ENCODE measurements at regions not wholly inside any gene's neighbourhood (a gene's known extent, or its start where the extent isn't known, plus 50 kb on each side); places are given as distances from the start of the nearest gene placed in this dataset.

DNA sequence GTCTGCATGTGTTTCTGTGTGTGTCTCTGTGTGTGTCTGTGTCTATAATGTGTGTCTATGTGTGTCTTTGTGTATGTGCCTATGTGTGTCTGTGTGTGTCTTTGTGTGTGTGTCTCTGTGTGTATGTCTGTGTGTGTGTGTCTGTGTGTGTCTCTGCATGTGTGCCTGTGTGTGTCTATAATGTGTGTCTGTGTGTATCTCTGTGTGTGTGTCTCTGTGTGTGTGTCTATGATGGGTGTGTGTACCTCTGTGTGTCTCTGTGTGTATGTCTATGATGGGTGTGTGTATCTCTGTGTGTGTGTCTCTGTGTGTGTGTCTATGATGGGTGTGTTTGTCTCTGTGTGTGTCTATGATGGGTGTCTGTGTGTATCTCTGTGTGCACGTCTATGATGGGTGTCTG is 126.2 kb upstream of the GPC1 start:
- TF ChIP-seq EZH2phosphoT487 (IDR thresholded peaks at IDR 0.05; ENCODE audit: insufficient read depth, low read depth) (no peak), EZH2 (IDR thresholded peaks at IDR 0.05; ENCODE audit: insufficient read depth, poor library complexity, severe bottlenecking) (no peak)

Measured in GM23248 (cell line).